WERI-Rb-1 (cell line): ENCODE measurements at regions not wholly inside any gene's neighbourhood (a gene's known extent, or its start where the extent isn't known, plus 50 kb on each side); places are given as distances from the start of the nearest gene placed in this dataset.
"Not testable (repeated sequence)": the region's sequence is repeated elsewhere in the genome, so short reads cannot be mapped to it uniquely, and the experiment has no call there.

Experiments
- DNase-seq: peaks from one replicate; pipeline ENCODE4 v3.0.0-alpha.2; 2020
- H3K27ac ChIP-seq: fragments of 250-450 bp; sonication (Bioruptor Pico); 2 replicates; pipeline ENCODE4 v1.5.1; 2020; ENCODE audit warnings: mild to moderate bottlenecking, moderate library complexity
- H3K27me3 ChIP-seq: fragments of 250-450 bp; sonication (Bioruptor Pico); 2 replicates; pipeline ENCODE4 v1.5.1; 2021; ENCODE audit warnings: mild to moderate bottlenecking, low read depth, moderate library complexity; ENCODE audit not compliant: insufficient read depth, severe bottlenecking
- H3K36me3 ChIP-seq: fragments of 250-450 bp; sonication (Bioruptor Pico); 2 replicates; pipeline ENCODE4 v1.5.1; 2020; ENCODE audit warnings: mild to moderate bottlenecking, moderate library complexity
- H3K4me3 ChIP-seq: 2 replicates; pipeline ENCODE4 v1.5.1; 2011; ENCODE audit warnings: low read depth, mild to moderate bottlenecking, control low read depth, low read length
- H3K9me3 ChIP-seq: fragments of 250-450 bp; sonication (Bioruptor Pico); 2 replicates; pipeline ENCODE4 v1.5.1; 2021; ENCODE audit warnings: mild to moderate bottlenecking, moderate library complexity; ENCODE audit not compliant: severe bottlenecking

- H3K4me3 ChIP-seq, H3K9me3 ChIP-seq, H3K27ac ChIP-seq, H3K36me3 ChIP-seq, DNase-seq, H3K27me3 ChIP-seq: not testable (repeated sequence)
Measured at GRCh38 chr15:30688684-30689083, 62.8 kb downstream of the ARHGAP11B start.

GRCh38 chr15:30690153-30690552, 64.2 kb downstream of the ARHGAP11B start:
- H3K36me3 ChIP-seq, H3K27me3 ChIP-seq, DNase-seq: not testable (repeated sequence)

GRCh38 chr15:30695811-30696210, 69.9 kb downstream of the ARHGAP11B start:
- H3K9me3 ChIP-seq, H3K4me3 ChIP-seq, H3K36me3 ChIP-seq, H3K27me3 ChIP-seq, DNase-seq, H3K27ac ChIP-seq: not testable (repeated sequence)

More at GRCh38 chr15:30690153-30690552, 64.2 kb downstream of the ARHGAP11B start:
- H3K4me3 ChIP-seq, H3K27ac ChIP-seq, H3K9me3 ChIP-seq: not testable (repeated sequence)

- DNase-seq, H3K27ac ChIP-seq, H3K4me3 ChIP-seq, H3K36me3 ChIP-seq, H3K9me3 ChIP-seq, H3K27me3 ChIP-seq: not testable (repeated sequence)
Measured at GRCh38 chr15:30696439-30697314, 70.7 kb downstream of the ARHGAP11B start.

- H3K9me3 ChIP-seq = not testable (repeated sequence)
Measured at GRCh38 chr15:30697315-30697685, 71.4 kb downstream of the ARHGAP11B start.

GRCh38 chr15:30700006-30700597, 74.2 kb downstream of the ARHGAP11B start:
- H3K36me3 ChIP-seq, H3K9me3 ChIP-seq, DNase-seq, H3K27ac ChIP-seq, H3K4me3 ChIP-seq, H3K27me3 ChIP-seq: not testable (repeated sequence)

More at GRCh38 chr15:30697315-30697685, 71.4 kb downstream of the ARHGAP11B start:
- H3K4me3 ChIP-seq, DNase-seq, H3K36me3 ChIP-seq, H3K27me3 ChIP-seq, H3K27ac ChIP-seq: not testable (repeated sequence)

- H3K27me3 ChIP-seq, DNase-seq, H3K4me3 ChIP-seq, H3K36me3 ChIP-seq, H3K27ac ChIP-seq, H3K9me3 ChIP-seq: not testable (repeated sequence)
Measured at GRCh38 chr15:30707976-30708685, 82.2 kb downstream of the ARHGAP11B start.

GRCh38 chr15:30708809-30709208, 82.9 kb downstream of the ARHGAP11B start:
- H3K27me3 ChIP-seq, DNase-seq, H3K4me3 ChIP-seq, H3K27ac ChIP-seq, H3K9me3 ChIP-seq, H3K36me3 ChIP-seq: not testable (repeated sequence)

GRCh38 chr15:30718038-30718643, 92.2 kb downstream of the ARHGAP11B start:
- H3K27ac ChIP-seq, H3K36me3 ChIP-seq, DNase-seq, H3K9me3 ChIP-seq, H3K4me3 ChIP-seq, H3K27me3 ChIP-seq: not testable (repeated sequence)

- not testable (repeated sequence) for H3K27ac ChIP-seq, H3K36me3 ChIP-seq, H3K27me3 ChIP-seq, DNase-seq, H3K4me3 ChIP-seq, H3K9me3 ChIP-seq
Measured at GRCh38 chr15:30719363-30719762, 93.4 kb downstream of the ARHGAP11B start.

- DNase-seq, H3K36me3 ChIP-seq, H3K9me3 ChIP-seq, H3K4me3 ChIP-seq, H3K27ac ChIP-seq, H3K27me3 ChIP-seq: not testable (repeated sequence)
Measured at GRCh38 chr15:30720825-30721224, 94.9 kb downstream of the ARHGAP11B start.

- H3K4me3 ChIP-seq, H3K27me3 ChIP-seq, H3K36me3 ChIP-seq, H3K27ac ChIP-seq, DNase-seq, H3K9me3 ChIP-seq: not testable (repeated sequence)
Measured at GRCh38 chr15:30721529-30721928, 95.6 kb downstream of the ARHGAP11B start.

- H3K4me3 ChIP-seq, H3K36me3 ChIP-seq, H3K27me3 ChIP-seq, DNase-seq, H3K27ac ChIP-seq, H3K9me3 ChIP-seq: not testable (repeated sequence)
Measured at GRCh38 chr15:30723540-30724175, 97.7 kb downstream of the ARHGAP11B start.
